HepG2 (cell line): ENCODE measurements at regions not wholly inside any gene's neighbourhood (a gene's known extent, or its start where the extent isn't known, plus 50 kb on each side); places are given as distances from the start of the nearest gene placed in this dataset.

Experiments
- EP300 ChIP-seq, 3 experiments: sonication (generic) in 1 of 3; formaldehyde crosslinking in 1 of 3; IDR thresholded peaks; 2 replicates each; pipeline versions ENCODE4 v1.5.1 to v1.6.1; 2011 to 2020; ENCODE audit warnings: low read depth in 2 of 3, low read length in 2 of 3, borderline replicate concordance in 1 of 3, improper control_type of control experiment in 1 of 3, mild to moderate bottlenecking in 1 of 3, missing genetic modification reagents in 1 of 3, moderate library complexity in 1 of 3
- FOXO4 ChIP-seq: sonication (generic); formaldehyde crosslinking; conservative IDR thresholded peaks from 2 replicates; pipeline ENCODE4 v1.8.1; 2023; ENCODE audit warnings: missing genetic modification reagents
- HNF4A ChIP-seq: sonication (generic); formaldehyde crosslinking; IDR thresholded peaks from 2 replicates; pipeline ENCODE4 v1.4.0; 2020; ENCODE audit warnings: missing genetic modification reagents
- KDM6A ChIP-seq: IDR thresholded peaks from 2 replicates; pipeline ENCODE4 v1.6.1; 2016; ENCODE audit warnings: low read depth
- KLF16 ChIP-seq, 2 experiments: sonication (generic) in 1 of 2; formaldehyde crosslinking in 1 of 2; IDR thresholded peaks; 2 replicates each; pipeline versions ENCODE4 v1.6.1 to v1.8.0; 2016 to 2023; ENCODE audit warnings: missing genetic modification reagents in 2 of 2, missing compliant biosample characterization in 1 of 2
- NFE2L1 ChIP-seq: sonication (generic); formaldehyde crosslinking; IDR thresholded peaks from 2 replicates; pipeline ENCODE4 v1.4.0; 2020; ENCODE audit warnings: missing genetic modification reagents, mild to moderate bottlenecking, borderline replicate concordance
- SNRNP70 ChIP-seq: fragments of 200-400 bp; formaldehyde crosslinking; IDR thresholded peaks from 2 replicates; pipeline ENCODE4 v1.6.1; 2017; ENCODE audit warnings: mild to moderate bottlenecking, low read depth, low read length, moderate library complexity
- ZKSCAN8 ChIP-seq: IDR thresholded peaks from 2 replicates; pipeline ENCODE4 v1.6.1; 2016; ENCODE audit warnings: borderline replicate concordance, missing genetic modification reagents, missing compliant biosample characterization
- ZMAT3 ChIP-seq: sonication (generic); formaldehyde crosslinking; conservative IDR thresholded peaks from 2 replicates; pipeline ENCODE4 v1.7.0; 2021; ENCODE audit warnings: missing genetic modification reagents
- ZNF20 ChIP-seq: sonication (generic); formaldehyde crosslinking; IDR thresholded peaks from 2 replicates; pipeline ENCODE4 v1.4.0; 2020; ENCODE audit warnings: mild to moderate bottlenecking, moderate library complexity, missing genetic modification reagents
- ZNF276 ChIP-seq: sonication (generic); formaldehyde crosslinking; IDR thresholded peaks from 2 replicates; pipeline ENCODE4 v1.4.0; 2020; ENCODE audit warnings: mild to moderate bottlenecking, low read depth, missing genetic modification reagents
- ZNF883 ChIP-seq: sonication (generic); formaldehyde crosslinking; IDR thresholded peaks from 2 replicates; pipeline ENCODE4 v1.5.1; 2020; ENCODE audit warnings: mild to moderate bottlenecking, missing genetic modification reagents; ENCODE audit errors: not compliant biosample characterization
- TF ChIP-seq, protein P1 (sequence below): sonication (generic); formaldehyde crosslinking; IDR thresholded peaks from 2 replicates; pipeline ENCODE4 v1.5.0; 2020; ENCODE audit warnings: mild to moderate bottlenecking, missing genetic modification reagents, borderline replicate concordance
- TF ChIP-seq, protein P2 (sequence below): sonication (generic); formaldehyde crosslinking; IDR thresholded peaks from 2 replicates; pipeline ENCODE4 v1.4.0; 2020; ENCODE audit warnings: mild to moderate bottlenecking, missing genetic modification reagents

DNA sequence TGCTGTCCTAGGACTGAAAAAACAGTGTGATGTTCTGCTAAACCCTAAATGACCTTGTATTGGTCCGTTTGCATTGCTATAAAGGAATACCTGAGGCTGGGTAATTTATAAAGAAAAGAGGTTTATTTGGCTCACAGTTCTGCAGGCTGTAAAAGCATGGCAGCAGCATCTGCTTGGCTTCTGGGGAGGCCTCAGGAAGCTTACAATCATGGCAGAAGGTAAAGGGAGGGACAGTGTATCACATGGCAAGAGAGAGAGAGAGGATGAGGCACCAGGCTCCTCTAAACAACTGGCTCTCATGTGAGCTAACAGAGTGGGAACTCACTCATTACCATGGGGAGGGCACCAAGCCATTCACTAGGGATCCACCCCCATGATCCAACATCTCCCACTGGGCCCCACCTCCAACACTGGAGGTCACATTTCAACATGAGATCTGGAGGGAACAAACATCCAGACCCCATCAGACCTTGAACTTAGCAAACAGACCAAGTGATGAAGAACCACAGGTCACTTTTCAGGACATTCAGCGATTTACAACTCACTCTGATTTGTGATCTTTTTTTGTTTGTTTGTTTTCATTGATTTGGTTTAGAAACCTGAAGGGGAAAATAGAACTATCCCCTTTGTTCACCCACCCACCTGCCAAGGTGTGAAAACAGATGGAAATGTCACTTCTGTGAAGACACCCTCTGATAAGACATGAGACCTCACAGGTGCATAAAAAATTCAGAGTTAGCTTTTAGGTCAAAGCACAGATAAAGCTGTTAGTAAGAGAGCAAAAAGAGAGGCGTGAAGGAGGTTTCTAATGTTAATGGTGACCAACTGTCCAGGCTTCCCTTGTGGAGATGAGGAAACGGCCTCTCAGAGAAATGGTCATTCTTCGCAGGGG is 104.2 kb upstream of the RALGPS2 start (continued):
- TF ChIP-seq, protein P1, sequence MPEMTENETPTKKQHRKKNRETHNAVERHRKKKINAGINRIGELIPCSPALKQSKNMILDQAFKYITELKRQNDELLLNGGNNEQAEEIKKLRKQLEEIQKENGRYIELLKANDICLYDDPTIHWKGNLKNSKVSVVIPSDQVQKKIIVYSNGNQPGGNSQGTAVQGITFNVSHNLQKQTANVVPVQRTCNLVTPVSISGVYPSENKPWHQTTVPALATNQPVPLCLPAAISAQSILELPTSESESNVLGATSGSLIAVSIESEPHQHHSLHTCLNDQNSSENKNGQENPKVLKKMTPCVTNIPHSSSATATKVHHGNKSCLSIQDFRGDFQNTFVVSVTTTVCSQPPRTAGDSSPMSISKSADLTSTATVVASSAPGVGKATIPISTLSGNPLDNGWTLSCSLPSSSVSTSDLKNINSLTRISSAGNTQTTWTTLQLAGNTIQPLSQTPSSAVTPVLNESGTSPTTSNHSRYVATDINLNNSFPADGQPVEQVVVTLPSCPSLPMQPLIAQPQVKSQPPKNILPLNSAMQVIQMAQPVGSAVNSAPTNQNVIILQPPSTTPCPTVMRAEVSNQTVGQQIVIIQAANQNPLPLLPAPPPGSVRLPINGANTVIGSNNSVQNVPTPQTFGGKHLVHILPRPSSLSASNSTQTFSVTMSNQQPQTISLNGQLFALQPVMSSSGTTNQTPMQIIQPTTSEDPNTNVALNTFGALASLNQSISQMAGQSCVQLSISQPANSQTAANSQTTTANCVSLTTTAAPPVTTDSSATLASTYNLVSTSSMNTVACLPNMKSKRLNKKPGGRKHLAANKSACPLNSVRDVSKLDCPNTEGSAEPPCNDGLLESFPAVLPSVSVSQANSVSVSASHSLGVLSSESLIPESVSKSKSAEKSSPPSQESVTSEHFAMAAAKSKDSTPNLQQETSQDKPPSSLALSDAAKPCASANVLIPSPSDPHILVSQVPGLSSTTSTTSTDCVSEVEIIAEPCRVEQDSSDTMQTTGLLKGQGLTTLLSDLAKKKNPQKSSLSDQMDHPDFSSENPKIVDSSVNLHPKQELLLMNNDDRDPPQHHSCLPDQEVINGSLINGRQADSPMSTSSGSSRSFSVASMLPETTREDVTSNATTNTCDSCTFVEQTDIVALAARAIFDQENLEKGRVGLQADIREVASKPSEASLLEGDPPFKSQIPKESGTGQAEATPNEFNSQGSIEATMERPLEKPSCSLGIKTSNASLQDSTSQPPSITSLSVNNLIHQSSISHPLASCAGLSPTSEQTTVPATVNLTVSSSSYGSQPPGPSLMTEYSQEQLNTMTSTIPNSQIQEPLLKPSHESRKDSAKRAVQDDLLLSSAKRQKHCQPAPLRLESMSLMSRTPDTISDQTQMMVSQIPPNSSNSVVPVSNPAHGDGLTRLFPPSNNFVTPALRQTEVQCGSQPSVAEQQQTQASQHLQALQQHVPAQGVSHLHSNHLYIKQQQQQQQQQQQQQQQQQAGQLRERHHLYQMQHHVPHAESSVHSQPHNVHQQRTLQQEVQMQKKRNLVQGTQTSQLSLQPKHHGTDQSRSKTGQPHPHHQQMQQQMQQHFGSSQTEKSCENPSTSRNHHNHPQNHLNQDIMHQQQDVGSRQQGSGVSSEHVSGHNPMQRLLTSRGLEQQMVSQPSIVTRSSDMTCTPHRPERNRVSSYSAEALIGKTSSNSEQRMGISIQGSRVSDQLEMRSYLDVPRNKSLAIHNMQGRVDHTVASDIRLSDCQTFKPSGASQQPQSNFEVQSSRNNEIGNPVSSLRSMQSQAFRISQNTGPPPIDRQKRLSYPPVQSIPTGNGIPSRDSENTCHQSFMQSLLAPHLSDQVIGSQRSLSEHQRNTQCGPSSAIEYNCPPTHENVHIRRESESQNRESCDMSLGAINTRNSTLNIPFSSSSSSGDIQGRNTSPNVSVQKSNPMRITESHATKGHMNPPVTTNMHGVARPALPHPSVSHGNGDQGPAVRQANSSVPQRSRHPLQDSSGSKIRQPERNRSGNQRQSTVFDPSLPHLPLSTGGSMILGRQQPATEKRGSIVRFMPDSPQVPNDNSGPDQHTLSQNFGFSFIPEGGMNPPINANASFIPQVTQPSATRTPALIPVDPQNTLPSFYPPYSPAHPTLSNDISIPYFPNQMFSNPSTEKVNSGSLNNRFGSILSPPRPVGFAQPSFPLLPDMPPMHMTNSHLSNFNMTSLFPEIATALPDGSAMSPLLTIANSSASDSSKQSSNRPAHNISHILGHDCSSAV (CRISPR knock-in tag), result no peak
- TF ChIP-seq ZKSCAN8 (peak; percentile 38; the same call in 1 of the 2 replicates), KDM6A (CRISPR knock-in tag) (peak; percentile 86), HNF4A (CRISPR knock-in tag) (peak; percentile 90), ZNF276 (CRISPR knock-in tag) (no peak), NFE2L1 (CRISPR knock-in tag) (no peak), EP300 (IDR thresholded peaks at IDR 0.05; ENCODE audit: low read depth in 2 of 2, low read length in 2 of 2) (peak; percentile 18 to 84; a peak in 3 of 4 replicates), EP300 (CRISPR knock-in tag; IDR thresholded peaks at IDR 0.05; ENCODE audit: borderline replicate concordance) (peak; percentile 57; the same call in 1 of the 2 replicates), SNRNP70 (no peak), KLF16 (CRISPR knock-in tag; IDR thresholded peaks at IDR 0.05) (0 out of 4 replicates have a peak, but pooled peaks of 1 of the 2 experiments have one; percentile 41), ZNF883 (CRISPR knock-in tag) (no peak), ZMAT3 (CRISPR knock-in tag) (no peak), FOXO4 (CRISPR knock-in tag) (no peak), ZNF20 (CRISPR knock-in tag) (no peak)
- TF ChIP-seq, protein P2, sequence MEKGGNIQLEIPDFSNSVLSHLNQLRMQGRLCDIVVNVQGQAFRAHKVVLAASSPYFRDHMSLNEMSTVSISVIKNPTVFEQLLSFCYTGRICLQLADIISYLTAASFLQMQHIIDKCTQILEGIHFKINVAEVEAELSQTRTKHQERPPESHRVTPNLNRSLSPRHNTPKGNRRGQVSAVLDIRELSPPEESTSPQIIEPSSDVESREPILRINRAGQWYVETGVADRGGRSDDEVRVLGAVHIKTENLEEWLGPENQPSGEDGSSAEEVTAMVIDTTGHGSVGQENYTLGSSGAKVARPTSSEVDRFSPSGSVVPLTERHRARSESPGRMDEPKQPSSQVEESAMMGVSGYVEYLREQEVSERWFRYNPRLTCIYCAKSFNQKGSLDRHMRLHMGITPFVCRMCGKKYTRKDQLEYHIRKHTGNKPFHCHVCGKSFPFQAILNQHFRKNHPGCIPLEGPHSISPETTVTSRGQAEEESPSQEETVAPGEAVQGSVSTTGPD, result no peak
